Heart right ventricle (tissue), 16 donors: ENCODE measurements at regions not wholly inside any gene's neighbourhood (a gene's known extent, or its start where the extent isn't known, plus 50 kb on each side); places are given as distances from the start of the nearest gene placed in this dataset.

Experiments
- ATAC-seq, 8 donors: fragments of 200-7000 bp; cut with Tn5 transposase; one replicate each; pipeline ENCODE4 v1.9.1; 2020; ENCODE audit warnings: mild to moderate bottlenecking in 8 of 8, moderate library complexity in 8 of 8, moderate number of reproducible peaks in 1 of 8
- DNase-seq, 2 donors: peaks; one replicate each; pipeline ENCODE4 v3.0.0-alpha.2; 2020
- H3K27ac ChIP-seq, 10 donors: fragments of 200-600 bp; sonication (generic) in 2 of 10; one replicate each; pipeline versions ENCODE4 v1.5.0 to v1.8.0; 2020 to 2022; ENCODE audit warnings: mild to moderate bottlenecking in 3 of 10
- H3K27me3 ChIP-seq, 7 donors: fragments of 200-600 bp; one replicate each; pipeline ENCODE4 v1.8.0; 2021 to 2022; ENCODE audit warnings: mild to moderate bottlenecking in 2 of 7
- H3K36me3 ChIP-seq, 9 donors: fragments of 200-600 bp; sonication (generic) in 1 of 9; one replicate each; pipeline versions ENCODE4 v1.5.0 to v1.8.0; 2020 to 2022; ENCODE audit warnings: mild to moderate bottlenecking in 2 of 9
- H3K4me1 ChIP-seq, 9 donors: fragments of 200-600 bp; sonication (generic) in 1 of 9; one replicate each; pipeline versions ENCODE4 v1.5.0 to v1.8.0; 2020 to 2022; ENCODE audit warnings: mild to moderate bottlenecking in 4 of 9
- H3K4me3 ChIP-seq, 10 donors: fragments of 200-600 bp; sonication (generic) in 2 of 10; one replicate each; pipeline versions ENCODE4 v1.5.0 to v1.8.0; 2020 to 2022; ENCODE audit warnings: mild to moderate bottlenecking in 7 of 10, moderate library complexity in 2 of 10
- H3K9me3 ChIP-seq, 11 donors: fragments of 200-600 bp in 10 of 11; sonication (generic) in 2 of 11; one replicate each; pipeline versions ENCODE4 v1.5.0 to v1.8.0; 2013 to 2022; ENCODE audit warnings: mild to moderate bottlenecking in 2 of 11, control low read depth in 1 of 11, moderate library complexity in 1 of 11
- CTCF ChIP-seq, 9 donors: fragments of 200-600 bp; sonication (generic) in 2 of 9; IDR thresholded peaks; one replicate each; pipeline versions ENCODE4 v1.5.0 to v1.8.0; 2021 to 2022; ENCODE audit warnings: antibody characterized with exemption in 9 of 9, mild to moderate bottlenecking in 5 of 9, moderate library complexity in 1 of 9
- WGBS, 2 donors: extraction: QIAGEN DNeasy Blood & Tissue Kit; methylation state at CpG; one replicate each; pipeline ENCODE4 v1.1.7; 2013; ENCODE audit warnings: inconsistent platforms in 1 of 2; 5-methylcytosine and 5-hydroxymethylcytosine counted together
- intact Hi-C, 10 donors: fragments of 100-400 bp; cut with DNase I; formaldehyde crosslinking; loops; one replicate each; pipeline versions ENCODE4 v1.11.1 to v1.14.2; 2022
- donor health status: Arrhythmogenic right ventricular cardiomyopathy.
- donor health status: ischemic (EF 13 %, LVEDD 7.1; RV severe dilation, severe dysfunction).
- donor health status: healthy with polysubstance abuse.
- donor health status: DM: no; HTN: yes; CAD: no.
- donor health status: DM: no; HTN: no; CAD: no.
- donor health status: ischemic (EF 25% LVEDD 6.9; RV normal size, moderate dysfunction).
- donor health status: ischemic (EF 25% LVEDD 5.7; RV mildly dilated, moderate dysfunction).
- donor health status: healthy.
- donor health status: DM: yes; HTN: yes; CAD: no.
- donor health status: Ischemic cardiomyopathy.
- donor health status: ischemic (EF 35%, LVEDD 5.7; RV mildly dilated, moderate dysfunction).
- donor health status: nonischemic (EF 11% LVEDD 7.7; RV severe dilation, severe dysfunction).
- donor health status: DM: yes; HTN: yes; CAD: no.
- donor health status: PGD.
- donor health status: ischemic (EF 29% LVEDD 5.4; RV normal size, mild dysfunction).
- donor health status: nonischemic (EF 23%, LVEDD 6.1; RV moderate dilation, normal function).

- 80 to 88% methylated on average over 1 of the region's 1 CpG for WGBS, 2 donors
- Histone ChIP-seq H3K27me3 (no peaks in the 10 kb centered on the region), H3K27ac (no peak overlapping the region), H3K9me3 (no peaks in the 10 kb centered on the region), H3K4me1 (no peaks in the 10 kb centered on the region), H3K4me3 (no peak overlapping the region), H3K36me3 (no peaks in the 10 kb centered on the region)
- peak in 1 of 8 donors; percentile 56 for ATAC-seq
- intact Hi-C loops = loop anchor here in 3 of 10 donors (5.0 to 10.0 kb wide), 2 partner anchors 354 to 357 kb away; no protein-coding TSS in a partner anchor
- peak in 8 of 9 donors; percentile 11 to 50 (median 23) for TF ChIP-seq CTCF (IDR thresholded peaks at IDR 0.05)
- DNase-seq = no peak
Measured at GRCh38 chr3:115571413-115571812, 51.9 kb upstream of the GAP43 start.
